Hepatocyte (in vitro differentiated cells): ENCODE measurements at regions not wholly inside any gene's neighbourhood (a gene's known extent, or its start where the extent isn't known, plus 50 kb on each side); places are given as distances from the start of the nearest gene placed in this dataset.
A peak's percentile ranks its signal among the peaks of the same experiment; 100 is the strongest.
"Not testable (repeated sequence)": the region's sequence is repeated elsewhere in the genome, so short reads cannot be mapped to it uniquely, and the experiment has no call there.

Experiments used
- DNase-seq: peaks from one replicate; pipeline ENCODE4 v3.0.0-alpha.2; 2016; ENCODE audit warnings: low spot score
- H2AFZ ChIP-seq: fragments of 200-600 bp; sonication (generic); 2 replicates; pipeline ENCODE4 v1.6.0; 2016; ENCODE audit warnings: antibody characterized with exemption, mild to moderate bottlenecking
- H3K27ac ChIP-seq: fragments of 200-600 bp; sonication (generic); 2 replicates; pipeline ENCODE4 v1.5.1; 2016; ENCODE audit warnings: mild to moderate bottlenecking
- H3K27me3 ChIP-seq: fragments of 200-600 bp; sonication (generic); 2 replicates; pipeline ENCODE4 v1.6.1; 2016
- H3K36me3 ChIP-seq: fragments of 200-600 bp; sonication (generic); replicated peaks from 2 replicates; pipeline ENCODE4 v1.5.1; 2016; ENCODE audit warnings: low read depth; ENCODE audit not compliant: insufficient read depth
- H3K4me1 ChIP-seq: fragments of 200-600 bp; sonication (generic); 2 replicates; pipeline ENCODE4 v1.5.1; 2016; ENCODE audit warnings: mild to moderate bottlenecking, moderate library complexity; ENCODE audit not compliant: insufficient read depth
- H3K4me2 ChIP-seq: fragments of 200-600 bp; sonication (generic); 2 replicates; pipeline ENCODE4 v1.6.0; 2016
- H3K4me3 ChIP-seq: fragments of 200-600 bp; sonication (generic); 2 replicates; pipeline ENCODE4 v1.5.1; 2016; ENCODE audit warnings: mild to moderate bottlenecking
- H3K79me2 ChIP-seq: fragments of 200-600 bp; sonication (generic); 2 replicates; pipeline ENCODE4 v1.6.0; 2017; ENCODE audit warnings: mild to moderate bottlenecking
- H3K9me2 ChIP-seq: fragments of 200-600 bp; sonication (generic); replicated peaks from 2 replicates; pipeline ENCODE4 v1.6.0; 2017; ENCODE audit warnings: mild to moderate bottlenecking; ENCODE audit not compliant: insufficient read depth
- H3K9me3 ChIP-seq: fragments of 200-600 bp; sonication (generic); 2 replicates; pipeline ENCODE4 v1.5.1; 2016; ENCODE audit warnings: low read depth, mild to moderate bottlenecking
- H4K20me1 ChIP-seq: fragments of 200-600 bp; sonication (generic); 2 replicates; pipeline ENCODE4 v1.6.0; 2016; ENCODE audit warnings: mild to moderate bottlenecking; ENCODE audit not compliant: insufficient read depth, poor library complexity, severe bottlenecking
- WGBS: methylation state at CpG from one replicate; pipeline ENCODE4 v1.1.6; 2016; ENCODE audit warnings: low lambda C conversion rate; ENCODE audit errors: missing lambda C conversion rate; 5-methylcytosine and 5-hydroxymethylcytosine counted together

DNA sequence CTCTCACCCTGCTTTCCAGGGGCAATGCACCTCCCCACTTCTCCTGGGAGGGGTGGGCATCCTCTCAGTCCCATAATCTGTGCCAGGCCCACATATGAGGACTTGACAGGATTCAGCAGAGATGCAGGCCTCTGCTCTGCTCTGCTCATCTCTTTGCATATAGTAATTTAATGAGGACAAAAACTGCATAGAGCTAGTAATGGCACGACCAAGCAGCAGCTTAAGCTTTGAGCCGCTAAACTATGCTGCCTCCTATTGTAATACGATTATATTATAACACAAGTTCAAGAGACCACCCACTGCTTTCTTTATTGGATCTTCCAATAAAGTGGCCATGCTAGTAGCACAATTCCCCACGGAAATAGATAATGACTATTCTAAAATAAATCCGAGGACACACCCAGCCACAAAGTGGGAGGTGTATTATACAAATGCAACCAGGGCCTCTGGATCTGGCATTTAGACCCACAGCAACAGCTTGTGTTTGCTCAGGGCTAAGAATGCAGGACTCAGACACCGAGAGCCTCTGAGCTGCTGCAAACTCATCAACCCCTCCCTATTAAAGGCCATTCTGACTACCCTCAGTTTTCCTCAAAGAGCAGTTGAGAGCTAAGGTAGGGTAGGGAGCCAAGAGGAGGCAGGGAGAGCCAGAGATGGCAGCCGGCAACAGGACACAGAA, 93.6 kb upstream of the PLGLB2 start:
- H3K79me2 ChIP-seq, H3K9me3 ChIP-seq, H3K4me1 ChIP-seq, H3K36me3 ChIP-seq, H3K4me2 ChIP-seq, DNase-seq, H3K27me3 ChIP-seq, H2AFZ ChIP-seq, H3K4me3 ChIP-seq, H3K27ac ChIP-seq, H4K20me1 ChIP-seq, H3K9me2 ChIP-seq: not testable (repeated sequence)
- WGBS, result 42% methylated on average over 7 of the region's 7 CpGs

- H3K27me3 ChIP-seq, H2AFZ ChIP-seq, DNase-seq, H3K9me3 ChIP-seq, H3K36me3 ChIP-seq, H3K4me3 ChIP-seq, H3K4me1 ChIP-seq, H3K79me2 ChIP-seq, H3K4me2 ChIP-seq, H4K20me1 ChIP-seq, H3K9me2 ChIP-seq: not testable (repeated sequence)
- peak overlapping the region; percentile 51 for H3K27ac ChIP-seq
- WGBS, result 32% methylated on average over 2 of the region's 2 CpGs
These were observed 90.0 kb upstream of the PLGLB2 start for GRCh38 chr2:87657915-87658314.

GRCh38 chr2:87658357-87658756, 89.5 kb upstream of the PLGLB2 start:
- not testable (repeated sequence) for DNase-seq, H3K27me3 ChIP-seq
- 58% methylated on average over 1 of the region's 7 CpGs for WGBS

GRCh38 chr2:87658976-87659375, 88.9 kb upstream of the PLGLB2 start:
- not testable (repeated sequence) for H3K27me3 ChIP-seq, H2AFZ ChIP-seq, H3K9me2 ChIP-seq, H3K4me2 ChIP-seq, H3K4me3 ChIP-seq, H4K20me1 ChIP-seq, DNase-seq, H3K4me1 ChIP-seq, H3K9me3 ChIP-seq, H3K36me3 ChIP-seq, H3K79me2 ChIP-seq
- 65% methylated on average over 6 of the region's 6 CpGs for WGBS
- H3K27ac ChIP-seq, result peak overlapping the region; percentile 58

More at GRCh38 chr2:87658357-87658756, 89.5 kb upstream of the PLGLB2 start:
- not testable (repeated sequence) for H3K36me3 ChIP-seq, H3K9me2 ChIP-seq, H3K9me3 ChIP-seq, H3K4me1 ChIP-seq, H4K20me1 ChIP-seq, H3K79me2 ChIP-seq, H3K4me3 ChIP-seq, H2AFZ ChIP-seq, H3K4me2 ChIP-seq
- peak overlapping the region; percentile 58 for H3K27ac ChIP-seq

DNA sequence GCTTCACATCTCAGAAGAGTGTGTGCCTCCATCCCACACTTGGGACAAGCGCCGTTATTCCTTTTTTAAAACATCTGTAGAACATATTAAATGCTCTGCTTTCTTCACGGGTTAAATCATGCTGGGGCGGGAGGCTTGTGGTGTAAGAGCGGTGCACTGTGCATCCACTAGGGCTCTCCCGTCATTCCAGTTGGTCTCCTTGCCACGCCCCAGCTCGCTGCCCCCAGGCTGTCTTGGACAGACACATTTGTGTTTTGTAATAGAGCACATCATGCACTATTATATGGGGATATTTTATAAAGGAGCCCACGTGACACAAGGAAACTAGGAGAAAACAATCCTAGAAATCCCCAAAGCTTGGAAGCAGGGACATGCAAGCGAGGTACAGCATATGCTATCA, 87.7 kb upstream of the PLGLB2 start:
- H3K27ac ChIP-seq, H3K4me2 ChIP-seq, DNase-seq, H4K20me1 ChIP-seq, H2AFZ ChIP-seq, H3K9me2 ChIP-seq, H3K4me1 ChIP-seq, H3K36me3 ChIP-seq, H3K27me3 ChIP-seq, H3K4me3 ChIP-seq, H3K9me3 ChIP-seq, H3K79me2 ChIP-seq: not testable (repeated sequence)
- WGBS, result 77% methylated on average over 7 of the region's 10 CpGs

- not testable (repeated sequence) for H3K36me3 ChIP-seq, H4K20me1 ChIP-seq, H3K9me3 ChIP-seq, H3K4me1 ChIP-seq, H2AFZ ChIP-seq, H3K4me3 ChIP-seq, H3K79me2 ChIP-seq, H3K4me2 ChIP-seq, H3K27me3 ChIP-seq, H3K9me2 ChIP-seq
- WGBS, result 49% methylated on average over 8 of the region's 10 CpGs
- peak overlapping the region; percentile 88 for H3K27ac ChIP-seq
- DNase-seq, result peak; percentile 63
These were observed 85.3 kb upstream of the PLGLB2 start for GRCh38 chr2:87662316-87663290.

GRCh38 chr2:87663347-87663746, 84.5 kb upstream of the PLGLB2 start:
- not testable (repeated sequence) for DNase-seq, H3K4me2 ChIP-seq, H4K20me1 ChIP-seq, H3K27ac ChIP-seq, H3K4me1 ChIP-seq, H3K4me3 ChIP-seq, H3K79me2 ChIP-seq, H3K36me3 ChIP-seq, H3K9me3 ChIP-seq, H3K27me3 ChIP-seq, H2AFZ ChIP-seq, H3K9me2 ChIP-seq

DNA sequence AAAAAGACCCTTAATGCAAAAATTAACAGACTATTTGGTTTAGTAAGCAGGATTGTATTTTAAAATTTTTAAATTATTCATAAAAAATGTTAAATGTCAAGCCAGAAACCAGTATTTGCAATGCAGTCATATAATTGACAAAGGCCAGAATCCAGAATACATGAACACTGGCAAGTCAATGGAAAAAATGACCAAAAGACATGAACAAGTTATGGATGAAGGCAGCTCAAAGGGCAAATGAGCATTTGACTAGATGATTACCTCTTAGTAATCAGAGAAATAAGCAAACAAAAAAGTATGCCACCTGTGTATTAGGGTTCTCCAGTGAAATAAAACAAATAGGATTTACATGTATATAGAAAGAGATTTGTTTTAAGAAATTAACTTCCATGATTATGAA, 80.9 kb upstream of the PLGLB2 start:
- H3K9me2 ChIP-seq, H3K4me1 ChIP-seq, H2AFZ ChIP-seq, H3K79me2 ChIP-seq, H3K4me2 ChIP-seq, H3K4me3 ChIP-seq, H3K27me3 ChIP-seq, H3K36me3 ChIP-seq, H3K27ac ChIP-seq, H3K9me3 ChIP-seq, DNase-seq, H4K20me1 ChIP-seq: not testable (repeated sequence)

DNA sequence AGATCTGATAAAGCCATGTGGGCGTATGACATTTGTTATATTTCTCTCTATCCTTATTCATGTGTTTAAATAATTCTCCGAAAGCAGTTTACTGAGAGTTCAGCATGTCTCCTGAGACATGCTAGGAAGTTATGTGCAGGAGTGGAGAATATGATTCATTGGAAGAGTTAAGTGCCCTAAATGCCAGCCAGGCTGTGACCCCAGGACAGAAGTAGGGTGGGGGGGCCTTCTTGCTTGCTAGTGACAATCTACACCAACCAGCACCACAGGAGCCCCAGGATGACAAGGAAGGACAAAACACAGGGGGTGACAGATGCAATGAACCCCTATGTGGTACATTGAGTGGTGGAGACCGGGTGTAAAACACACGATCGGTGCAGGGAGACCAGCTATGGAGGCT, 79.5 kb upstream of the PLGLB2 start:
- H3K4me3 ChIP-seq, H3K9me2 ChIP-seq, H3K36me3 ChIP-seq, H3K79me2 ChIP-seq, H3K27ac ChIP-seq, H4K20me1 ChIP-seq, H3K4me1 ChIP-seq, H3K27me3 ChIP-seq, H3K9me3 ChIP-seq, H2AFZ ChIP-seq, DNase-seq, H3K4me2 ChIP-seq: not testable (repeated sequence)
- no CpG with 5 or more reads among the region's 5 CpGs for WGBS
